Cardiac fibroblast (primary cell): ENCODE measurements at regions not wholly inside any gene's neighbourhood (a gene's known extent, or its start where the extent isn't known, plus 50 kb on each side); places are given as distances from the start of the nearest gene placed in this dataset.

Experiments used
- DNase-seq, 2 donors: peaks; one replicate each; pipeline versions ENCODE4 v3.0.0 to v3.0.0-alpha.2; 2010; ENCODE audit warnings: low read depth in 2 of 2
- H3K4me3 ChIP-seq, 2 donors: replicated peaks in 1 of 2; 1 replicate in 1 of 2; 2 replicates in 1 of 2; pipeline ENCODE4 v1.5.1; 2011; ENCODE audit warnings: low read depth in 2 of 2, low read length in 2 of 2, mild to moderate bottlenecking in 2 of 2, moderate library complexity in 1 of 2
- TF ChIP-seq, protein P1 (sequence below): IDR thresholded peaks from one replicate; pipeline ENCODE4 v1.5.1; 2011; ENCODE audit warnings: low read depth, mild to moderate bottlenecking, low read length, inconsistent platforms

DNA sequence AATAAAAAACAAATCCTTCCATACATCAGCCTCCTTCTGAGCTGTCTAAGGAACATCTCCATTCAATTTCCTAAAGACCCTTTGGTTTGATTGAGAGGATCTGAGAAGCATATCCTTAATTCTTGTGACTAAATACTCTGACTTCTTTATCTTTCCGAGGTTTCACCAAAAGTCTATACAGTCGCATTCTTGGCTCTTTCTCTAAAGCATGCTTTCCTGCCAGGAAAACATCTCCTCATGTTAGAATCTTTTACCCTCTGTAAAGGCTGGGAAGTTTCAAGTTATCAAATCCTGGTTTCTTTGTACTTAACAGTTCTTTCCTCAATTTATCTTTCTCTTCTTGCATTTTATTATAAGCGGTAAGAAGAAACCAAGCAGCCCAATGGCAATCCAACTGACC, 630.4 kb downstream of the PTPRC start:
- TF ChIP-seq, protein P1, sequence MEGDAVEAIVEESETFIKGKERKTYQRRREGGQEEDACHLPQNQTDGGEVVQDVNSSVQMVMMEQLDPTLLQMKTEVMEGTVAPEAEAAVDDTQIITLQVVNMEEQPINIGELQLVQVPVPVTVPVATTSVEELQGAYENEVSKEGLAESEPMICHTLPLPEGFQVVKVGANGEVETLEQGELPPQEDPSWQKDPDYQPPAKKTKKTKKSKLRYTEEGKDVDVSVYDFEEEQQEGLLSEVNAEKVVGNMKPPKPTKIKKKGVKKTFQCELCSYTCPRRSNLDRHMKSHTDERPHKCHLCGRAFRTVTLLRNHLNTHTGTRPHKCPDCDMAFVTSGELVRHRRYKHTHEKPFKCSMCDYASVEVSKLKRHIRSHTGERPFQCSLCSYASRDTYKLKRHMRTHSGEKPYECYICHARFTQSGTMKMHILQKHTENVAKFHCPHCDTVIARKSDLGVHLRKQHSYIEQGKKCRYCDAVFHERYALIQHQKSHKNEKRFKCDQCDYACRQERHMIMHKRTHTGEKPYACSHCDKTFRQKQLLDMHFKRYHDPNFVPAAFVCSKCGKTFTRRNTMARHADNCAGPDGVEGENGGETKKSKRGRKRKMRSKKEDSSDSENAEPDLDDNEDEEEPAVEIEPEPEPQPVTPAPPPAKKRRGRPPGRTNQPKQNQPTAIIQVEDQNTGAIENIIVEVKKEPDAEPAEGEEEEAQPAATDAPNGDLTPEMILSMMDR: no peak
- peak in 1 of 2 donors; percentile 52 for DNase-seq
- no peak overlapping the region for H3K4me3 ChIP-seq

DNA sequence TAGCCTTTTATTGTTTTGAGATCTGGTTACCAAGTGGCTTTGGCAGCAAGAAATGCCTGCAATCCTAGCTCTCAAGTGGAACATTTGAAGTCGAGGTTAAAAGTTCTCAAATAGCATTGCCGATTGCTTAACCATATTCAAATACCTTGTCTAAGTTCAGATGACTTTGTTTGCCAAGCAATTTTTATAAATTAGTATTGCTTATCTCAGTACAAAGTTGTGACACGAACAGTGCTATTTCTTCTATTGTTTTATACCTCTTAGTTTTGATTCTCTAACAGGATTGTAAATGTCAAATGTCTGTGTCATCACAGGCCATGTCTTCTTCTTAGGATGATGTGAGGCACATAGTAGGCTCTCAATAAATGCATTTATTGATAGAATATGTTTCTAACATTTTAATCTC, 633.3 kb downstream of the PTPRC start:
- DNase-seq: peak; percentile 74 to 95
- TF ChIP-seq, protein P1: no peak
- H3K4me3 ChIP-seq: no peak overlapping the region

DNA sequence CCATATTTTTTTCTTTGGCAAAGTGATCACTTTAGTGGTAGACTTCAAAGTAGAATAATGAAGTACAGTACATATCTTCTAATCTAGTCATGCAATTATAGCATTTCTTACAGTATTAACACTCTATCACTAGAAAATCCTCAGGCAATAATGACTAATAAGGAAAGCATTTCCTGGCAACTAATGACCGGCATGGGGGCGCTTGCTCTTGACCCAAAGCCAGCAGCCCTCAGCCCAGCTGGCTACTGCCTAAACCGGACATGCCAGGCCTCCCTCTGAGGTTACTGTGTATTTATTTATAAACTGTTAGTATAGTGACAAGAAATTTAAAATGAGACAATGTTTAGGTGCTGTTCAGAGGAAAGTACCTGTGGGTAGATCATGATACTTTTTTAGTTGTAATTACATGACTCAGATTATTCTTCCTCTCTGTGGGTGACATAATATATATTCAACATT, 633.8 kb downstream of the PTPRC start:
- TF ChIP-seq, protein P1: no peak
- H3K4me3 ChIP-seq: no peak overlapping the region
- peak; percentile 95 to 96 for DNase-seq

DNA sequence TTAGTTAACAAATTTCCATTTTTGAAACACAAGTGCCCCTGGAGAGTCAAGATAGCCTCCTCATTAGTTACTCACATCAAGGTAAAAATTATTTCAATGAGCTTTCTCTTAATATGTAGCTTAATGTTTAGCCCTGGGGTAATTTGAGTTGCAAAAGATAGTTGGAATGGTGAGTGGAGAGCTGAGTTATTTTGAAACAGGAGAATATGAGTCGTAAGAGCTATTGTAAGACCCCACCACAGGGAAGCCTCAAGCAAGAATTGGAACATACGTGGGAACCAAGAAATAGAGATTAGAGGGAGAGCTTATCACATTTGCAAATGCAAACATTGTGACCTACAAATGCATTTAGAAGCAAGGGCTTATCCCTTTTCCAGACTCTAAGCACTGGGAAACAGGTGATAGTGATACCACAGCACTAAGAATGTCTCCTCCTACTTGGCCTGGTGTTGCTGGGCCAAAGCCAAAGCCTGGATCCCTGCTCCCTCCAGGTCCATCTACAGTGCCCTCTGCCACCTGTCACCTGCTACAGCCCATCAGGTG, 635.1 kb downstream of the PTPRC start:
- TF ChIP-seq, protein P1: no peak
- no peak overlapping the region for H3K4me3 ChIP-seq
- peak; percentile 35 for DNase-seq

DNA sequence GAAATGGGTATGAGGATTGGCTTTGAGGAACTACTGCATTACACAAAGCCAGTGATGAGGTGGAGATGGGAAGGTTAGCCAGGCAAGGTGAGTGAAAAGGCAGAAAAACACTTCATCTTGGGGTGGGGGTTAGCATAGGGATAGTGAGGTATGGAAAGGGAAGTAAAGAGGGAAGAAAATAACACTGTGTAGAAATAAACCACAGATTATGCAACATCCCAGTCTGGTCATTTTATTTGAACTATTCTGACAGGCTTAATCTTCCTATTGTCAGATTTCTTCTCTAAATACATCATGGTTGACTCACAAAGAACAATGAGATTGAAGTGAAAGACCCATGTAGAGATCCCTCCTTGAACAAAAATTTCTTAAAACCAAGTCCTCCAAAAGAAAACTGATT, 640.2 kb downstream of the PTPRC start:
- no peak overlapping the region for H3K4me3 ChIP-seq
- DNase-seq: peak; percentile 54 to 66
- TF ChIP-seq, protein P1: no peak

DNA sequence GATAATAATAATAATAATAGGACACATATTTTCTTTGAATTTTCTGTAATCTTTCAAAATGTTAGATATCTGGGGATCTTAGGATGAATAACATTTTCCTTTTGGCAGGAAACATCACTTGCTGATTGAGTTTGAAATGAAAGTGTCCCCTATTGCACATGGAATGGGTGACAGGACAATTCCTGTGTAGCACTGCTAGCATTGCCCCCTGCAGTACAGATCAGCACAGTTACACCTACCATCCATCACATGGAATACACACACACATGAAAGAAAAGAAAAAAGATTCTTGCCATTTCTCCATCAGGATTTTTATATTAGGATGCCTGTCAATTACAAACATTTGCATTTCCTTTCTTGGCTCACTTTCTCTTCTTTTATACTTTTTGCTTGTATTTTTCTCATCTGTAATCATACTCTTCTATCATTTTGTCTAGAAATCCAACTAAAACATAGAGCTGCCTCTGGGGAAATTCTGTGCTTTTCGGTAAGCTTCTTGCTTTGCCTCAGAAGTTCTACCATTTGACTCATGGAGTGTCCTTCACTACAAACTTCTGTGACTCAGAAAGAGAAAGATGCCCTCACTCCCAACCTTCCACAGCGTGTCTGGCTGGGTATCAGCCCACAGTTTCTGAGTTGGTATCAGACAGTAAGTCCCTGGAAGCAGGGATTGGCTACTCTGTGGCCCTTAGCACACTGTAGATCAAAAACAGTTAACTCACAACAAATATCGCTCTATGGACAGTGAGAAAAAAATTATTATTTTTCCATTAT, 641.2 kb downstream of the PTPRC start:
- TF ChIP-seq, protein P1: peak; percentile 2
- peak in 1 of 2 donors; percentile 78 for DNase-seq

More for the DNA sequence above, 641.2 kb downstream of the PTPRC start:
- H3K4me3 ChIP-seq: no peak overlapping the region
